ENCODE measurements at regions not wholly inside any gene's neighbourhood (a gene's known extent, or its start where the extent isn't known, plus 50 kb on each side); places are given as distances from the start of the nearest gene placed in this dataset.
"Not testable (repeated sequence)": the region's sequence is repeated elsewhere in the genome, so short reads cannot be mapped to it uniquely, and the experiment has no call there.

- Mint-ChIP-seq H3K4me3 (no peak overlapping the region), H3K36me3 (no peaks in the 10 kb centered on the region), H3K4me1 (peaks cover 3% of the 10 kb centered on the region), H3K27me3 (no peaks in the 10 kb centered on the region), H3K9me3 (peaks cover 7% of the 10 kb centered on the region), H3K27ac (no peak overlapping the region)
- ATAC-seq (ENCODE audit: low read depth) = no peak
- DNase-seq (ENCODE audit: low spot score in 2 of 2) = no peak
These were observed 306.6 kb downstream of the DTHD1 start for GRCh38 chr4:36587909-36588472.

- DNase-seq (ENCODE audit: low spot score in 2 of 2) (no peak), ATAC-seq (ENCODE audit: low read depth) (no peak)
- H3K36me3 Mint-ChIP-seq = no peaks in the 10 kb centered on the region
- no peaks in the 10 kb centered on the region for H3K27me3 Mint-ChIP-seq
- H3K4me1 Mint-ChIP-seq = peaks cover 3% of the 10 kb centered on the region
- H3K4me3 Mint-ChIP-seq = no peak overlapping the region
- peaks cover 5% of the 10 kb centered on the region for H3K9me3 Mint-ChIP-seq
- no peak overlapping the region for H3K27ac Mint-ChIP-seq
These were observed 308.9 kb downstream of the DTHD1 start for GRCh38 chr4:36590343-36590742.

DNA sequence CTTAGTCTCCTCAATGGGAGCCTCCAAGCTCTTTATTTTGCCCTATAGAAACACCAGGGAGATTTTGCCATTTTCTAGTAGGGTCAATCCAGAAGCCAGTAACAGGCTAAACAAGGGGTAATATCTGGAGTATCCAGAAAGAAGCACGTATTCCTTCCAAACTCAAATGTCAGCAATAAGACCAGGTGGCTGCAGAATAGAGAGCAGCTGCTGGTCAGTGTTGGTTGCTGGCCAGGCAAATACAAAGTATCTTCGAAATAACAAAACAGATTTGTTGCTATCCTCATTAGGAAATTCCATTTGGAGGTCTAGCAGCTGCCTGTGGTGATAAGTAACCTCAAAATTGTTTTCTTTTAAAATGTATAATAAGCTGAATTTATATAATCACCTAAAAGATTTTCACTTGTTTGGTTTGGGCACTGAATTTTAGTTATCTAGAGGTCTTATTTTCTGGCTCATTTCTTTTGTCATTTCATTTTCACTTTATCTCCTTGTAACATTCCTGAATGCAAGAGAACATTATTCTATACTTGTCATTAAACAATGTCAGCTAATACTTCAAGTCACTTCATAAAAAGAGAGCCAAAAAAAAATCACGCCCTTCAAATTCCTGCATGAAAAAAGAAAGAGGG is 320.6 kb downstream of the DTHD1 start:
- no peaks in the 10 kb centered on the region for H3K4me1 Mint-ChIP-seq
- peaks cover 1% of the 10 kb centered on the region for H3K9me3 Mint-ChIP-seq
- H3K27me3 Mint-ChIP-seq = no peaks in the 10 kb centered on the region
- DNase-seq (ENCODE audit: low spot score in 2 of 2) (no peak), ATAC-seq (ENCODE audit: low read depth) (no peak)
- no peak overlapping the region for H3K27ac Mint-ChIP-seq
- H3K4me3 Mint-ChIP-seq = no peak overlapping the region
- no peaks in the 10 kb centered on the region for H3K36me3 Mint-ChIP-seq

- peaks cover 12% of the 10 kb centered on the region for H3K9me3 Mint-ChIP-seq
- ATAC-seq (ENCODE audit: low read depth) = no peak
These were observed 328.2 kb downstream of the DTHD1 start for GRCh38 chr4:36609661-36610060.

DNA sequence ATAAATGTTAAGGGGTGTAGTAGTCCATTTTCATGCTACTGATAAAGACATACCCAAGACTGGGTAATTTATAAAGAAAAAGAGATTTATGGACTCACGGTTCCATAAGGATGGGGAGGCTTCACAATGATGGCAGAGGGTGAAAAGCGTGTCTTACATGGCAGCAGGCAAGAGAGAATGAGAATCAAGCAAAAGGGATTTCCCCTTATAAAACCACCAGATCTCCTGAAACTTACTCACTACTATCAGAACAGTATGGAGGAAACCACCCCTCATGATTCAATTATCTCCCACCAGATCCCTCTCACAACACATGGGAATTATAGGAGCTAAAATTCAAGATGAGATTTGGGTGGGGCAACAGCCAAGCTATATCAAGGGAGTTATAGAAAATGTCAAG is 329.2 kb downstream of the DTHD1 start:
- ATAC-seq (ENCODE audit: low read depth) (no peak), DNase-seq (ENCODE audit: low spot score in 2 of 2) (no peak)
- H3K36me3 Mint-ChIP-seq = no peaks in the 10 kb centered on the region
- H3K4me1 Mint-ChIP-seq = no peaks in the 10 kb centered on the region
- no peak overlapping the region for H3K27ac Mint-ChIP-seq
- H3K4me3 Mint-ChIP-seq = no peak overlapping the region
- H3K9me3 Mint-ChIP-seq = peaks cover 12% of the 10 kb centered on the region
- H3K27me3 Mint-ChIP-seq = no peaks in the 10 kb centered on the region

More at GRCh38 chr4:36609661-36610060, 328.2 kb downstream of the DTHD1 start:
- DNase-seq (ENCODE audit: low spot score in 2 of 2) = no peak
- Mint-ChIP-seq H3K4me1 (no peaks in the 10 kb centered on the region), H3K36me3 (no peaks in the 10 kb centered on the region), H3K27me3 (no peaks in the 10 kb centered on the region), H3K27ac (no peak overlapping the region), H3K4me3 (no peak overlapping the region)

- H3K4me3 Mint-ChIP-seq, H3K27me3 Mint-ChIP-seq, H3K27ac Mint-ChIP-seq: not testable (repeated sequence)
These were observed 331.7 kb downstream of the DTHD1 start for GRCh38 chr4:36613142-36613541.

GRCh38 chr4:36614011-36614410 is 332.6 kb downstream of the DTHD1 start:
- peaks cover 12% of the 10 kb centered on the region for H3K9me3 Mint-ChIP-seq
- H3K4me3 Mint-ChIP-seq = no peak overlapping the region
- H3K4me1 Mint-ChIP-seq = no peaks in the 10 kb centered on the region
- H3K27me3 Mint-ChIP-seq = no peaks in the 10 kb centered on the region
- no peak overlapping the region for H3K27ac Mint-ChIP-seq
- no peaks in the 10 kb centered on the region for H3K36me3 Mint-ChIP-seq
- DNase-seq (ENCODE audit: low spot score in 2 of 2) (no peak), ATAC-seq (ENCODE audit: low read depth) (no peak)

More at GRCh38 chr4:36613142-36613541, 331.7 kb downstream of the DTHD1 start:
- H3K4me1 Mint-ChIP-seq; DNase-seq (ENCODE audit: low spot score in 2 of 2); H3K36me3 Mint-ChIP-seq; ATAC-seq (ENCODE audit: low read depth): not testable (repeated sequence)
- peaks cover 12% of the 10 kb centered on the region for H3K9me3 Mint-ChIP-seq

DNA sequence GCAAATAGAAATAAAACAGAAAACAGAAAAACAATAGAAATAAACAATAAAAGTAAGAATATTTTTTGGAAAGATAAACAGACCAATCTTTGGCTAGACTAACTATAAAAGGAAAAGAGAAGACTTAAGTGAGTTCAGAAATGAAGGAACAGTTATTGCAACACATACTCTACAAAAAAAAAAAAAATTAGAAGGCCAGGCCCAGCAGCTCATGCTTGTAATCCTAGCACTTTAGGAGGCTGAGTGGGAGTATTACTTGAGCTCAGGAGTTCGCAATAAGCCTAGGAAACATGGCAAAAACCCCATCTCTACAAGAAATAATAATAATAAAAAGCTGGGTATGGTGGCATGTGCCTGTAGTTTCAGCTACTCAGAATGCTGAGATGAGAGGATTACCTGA is 336.7 kb downstream of the DTHD1 start:
- DNase-seq (ENCODE audit: low spot score in 2 of 2) (no peak), ATAC-seq (ENCODE audit: low read depth) (no peak)
- no peak overlapping the region for H3K27ac Mint-ChIP-seq
- no peaks in the 10 kb centered on the region for H3K36me3 Mint-ChIP-seq
- no peak overlapping the region for H3K4me3 Mint-ChIP-seq
- H3K9me3 Mint-ChIP-seq = no peaks in the 10 kb centered on the region
- no peaks in the 10 kb centered on the region for H3K27me3 Mint-ChIP-seq
- no peaks in the 10 kb centered on the region for H3K4me1 Mint-ChIP-seq

DNA sequence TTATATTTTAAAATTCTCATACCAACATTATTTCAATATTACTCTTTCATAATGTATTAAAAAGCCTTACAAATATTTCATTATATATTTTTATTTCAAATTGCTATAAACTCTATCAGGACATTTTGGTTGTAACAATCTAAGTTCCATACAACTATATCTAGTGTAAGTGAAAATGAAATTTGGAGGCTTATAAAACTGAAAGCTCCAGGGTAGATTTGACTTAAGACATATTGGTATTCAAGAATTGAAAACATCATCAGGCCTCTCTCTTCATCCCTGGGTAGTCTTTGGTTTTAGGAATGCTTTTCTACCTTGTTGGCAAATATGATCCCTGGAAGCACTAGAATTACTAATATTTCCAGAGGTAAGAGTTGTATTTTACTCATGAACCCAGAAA is 342.6 kb downstream of the DTHD1 start:
- no peak overlapping the region for H3K27ac Mint-ChIP-seq
- no peaks in the 10 kb centered on the region for H3K4me1 Mint-ChIP-seq
- H3K4me3 Mint-ChIP-seq = no peak overlapping the region
- DNase-seq (ENCODE audit: low spot score in 2 of 2) (no peak), ATAC-seq (ENCODE audit: low read depth) (no peak)
- H3K9me3 Mint-ChIP-seq = peaks cover 2% of the 10 kb centered on the region
- H3K27me3 Mint-ChIP-seq = peaks cover 2% of the 10 kb centered on the region
- H3K36me3 Mint-ChIP-seq = no peaks in the 10 kb centered on the region

- no peak overlapping the region for H3K4me3 Mint-ChIP-seq
- no peaks in the 10 kb centered on the region for H3K9me3 Mint-ChIP-seq
- H3K4me1 Mint-ChIP-seq = no peaks in the 10 kb centered on the region
- DNase-seq (ENCODE audit: low spot score in 2 of 2) (no peak), ATAC-seq (ENCODE audit: low read depth) (no peak)
- H3K27me3 Mint-ChIP-seq = no peaks in the 10 kb centered on the region
- no peaks in the 10 kb centered on the region for H3K36me3 Mint-ChIP-seq
- no peak overlapping the region for H3K27ac Mint-ChIP-seq
These were observed 356.9 kb downstream of the DTHD1 start for GRCh38 chr4:36638273-36638811.

- Mint-ChIP-seq H3K4me1 (no peaks in the 10 kb centered on the region), H3K9me3 (no peaks in the 10 kb centered on the region), H3K27me3 (no peaks in the 10 kb centered on the region), H3K4me3 (no peak overlapping the region), H3K36me3 (no peaks in the 10 kb centered on the region), H3K27ac (no peak overlapping the region)
- no peak for ATAC-seq (ENCODE audit: low read depth)
- DNase-seq (ENCODE audit: low spot score in 2 of 2) = no peak
These were observed 359.5 kb downstream of the DTHD1 start for GRCh38 chr4:36640876-36641275.

- H3K9me3 Mint-ChIP-seq = no peaks in the 10 kb centered on the region
- H3K4me1 Mint-ChIP-seq = no peaks in the 10 kb centered on the region
- no peak overlapping the region for H3K4me3 Mint-ChIP-seq
- DNase-seq (ENCODE audit: low spot score in 2 of 2) (no peak), ATAC-seq (ENCODE audit: low read depth) (no peak)
- no peak overlapping the region for H3K27ac Mint-ChIP-seq
- H3K36me3 Mint-ChIP-seq = no peaks in the 10 kb centered on the region
- H3K27me3 Mint-ChIP-seq = peaks cover 2% of the 10 kb centered on the region
These were observed 369.8 kb downstream of the DTHD1 start for GRCh38 chr4:36651253-36651652.

DNA sequence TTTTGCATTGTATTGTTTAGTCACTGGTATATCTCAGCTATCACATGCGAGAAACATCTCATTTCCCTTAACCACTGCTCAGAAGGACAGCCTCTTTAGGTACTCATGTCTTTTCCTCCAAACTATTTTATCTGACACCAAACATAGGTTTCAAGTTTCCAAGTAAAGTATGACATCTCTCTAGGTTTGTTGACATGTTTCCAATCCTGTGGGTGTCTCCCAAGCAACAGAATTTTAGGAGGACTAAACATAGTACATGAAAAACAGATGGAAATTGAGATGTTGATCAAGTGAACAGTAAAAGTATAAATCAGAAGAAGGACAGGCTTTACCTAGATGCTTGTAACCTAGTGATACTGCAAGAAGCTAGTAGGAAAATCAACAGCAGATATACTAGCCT is 371.4 kb downstream of the DTHD1 start:
- Mint-ChIP-seq H3K36me3 (no peaks in the 10 kb centered on the region), H3K4me3 (no peak overlapping the region), H3K27ac (no peak overlapping the region), H3K4me1 (no peaks in the 10 kb centered on the region), H3K9me3 (no peaks in the 10 kb centered on the region), H3K27me3 (peaks cover 2% of the 10 kb centered on the region)
- ATAC-seq (ENCODE audit: low read depth) (no peak), DNase-seq (ENCODE audit: low spot score in 2 of 2) (no peak)

DNA sequence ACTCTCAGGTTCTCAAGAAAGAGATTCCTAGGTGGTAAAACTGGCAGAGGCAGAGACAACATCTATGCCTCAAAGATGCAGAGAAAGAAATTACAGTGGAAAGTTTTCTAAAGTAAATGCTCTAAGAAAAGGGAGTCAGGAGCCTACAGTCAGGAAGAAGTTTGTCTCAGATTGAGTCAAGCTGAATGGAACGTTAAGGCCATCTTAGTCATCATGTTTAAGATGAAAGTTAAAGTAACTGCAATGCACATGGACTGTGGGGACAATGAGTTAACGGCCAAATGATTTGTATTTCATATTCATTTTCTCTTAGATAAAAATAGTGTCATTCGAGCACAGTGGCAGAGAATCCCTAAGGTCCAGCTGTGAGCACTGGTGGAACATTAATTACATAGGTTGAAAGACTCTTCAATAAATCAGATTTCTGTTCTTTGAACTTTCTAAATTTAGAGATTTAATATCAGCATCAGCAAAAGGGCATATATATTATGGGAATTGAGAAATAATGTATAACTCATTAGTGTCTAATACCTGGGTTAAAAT is 384.6 kb downstream of the DTHD1 start:
- ATAC-seq (ENCODE audit: low read depth) (no peak), DNase-seq (ENCODE audit: low spot score in 2 of 2) (no peak)
- no peaks in the 10 kb centered on the region for H3K9me3 Mint-ChIP-seq
- no peaks in the 10 kb centered on the region for H3K4me1 Mint-ChIP-seq
- no peak overlapping the region for H3K4me3 Mint-ChIP-seq
- H3K27me3 Mint-ChIP-seq = no peaks in the 10 kb centered on the region
- no peak overlapping the region for H3K27ac Mint-ChIP-seq
- H3K36me3 Mint-ChIP-seq = no peaks in the 10 kb centered on the region

GRCh38 chr4:36675436-36675835 is 394.0 kb downstream of the DTHD1 start:
- Mint-ChIP-seq H3K27ac (no peak overlapping the region), H3K4me3 (no peak overlapping the region), H3K9me3 (peaks cover 2% of the 10 kb centered on the region), H3K36me3 (no peaks in the 10 kb centered on the region), H3K27me3 (peaks cover 2% of the 10 kb centered on the region), H3K4me1 (no peaks in the 10 kb centered on the region)
- ATAC-seq (ENCODE audit: low read depth) (no peak), DNase-seq (ENCODE audit: low spot score in 2 of 2) (no peak)

Data from memory B cell (primary cell).